ENCODE measurements at regions not wholly inside any gene's neighbourhood (a gene's known extent, or its start where the extent isn't known, plus 50 kb on each side); places are given as distances from the start of the nearest gene placed in this dataset.

DNA sequence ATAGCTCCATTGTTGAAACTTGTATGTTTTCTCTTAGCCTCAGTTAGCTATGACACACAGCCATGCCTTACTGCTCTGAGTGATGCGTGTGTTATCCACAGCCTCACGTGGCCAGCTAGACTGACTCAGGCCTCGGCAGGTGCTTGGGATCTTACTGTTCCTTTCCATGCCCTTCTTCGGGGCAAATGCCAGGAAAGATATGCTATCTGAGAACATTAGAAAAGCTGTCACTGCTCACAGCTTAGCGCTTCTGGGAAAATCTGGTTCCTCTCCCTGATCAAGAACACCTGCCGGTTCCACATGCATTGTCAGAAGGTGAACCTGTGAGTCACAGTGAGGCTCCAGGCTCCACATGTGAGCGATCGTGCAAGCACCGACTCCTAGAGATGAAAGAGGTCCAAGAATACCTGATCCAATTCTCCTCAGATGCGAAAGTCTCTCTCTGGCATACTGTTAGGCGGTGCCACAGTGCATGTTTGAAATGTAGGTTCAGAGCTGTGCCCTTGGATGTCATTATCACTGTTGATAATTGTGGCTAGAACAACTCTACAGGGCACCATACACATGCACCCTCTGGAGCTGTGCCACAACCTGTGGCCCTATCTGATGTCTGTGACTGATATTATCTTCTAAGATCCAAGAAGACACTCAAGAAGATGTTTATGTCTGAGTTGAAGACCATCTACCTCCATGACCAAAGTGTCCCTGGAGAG is 247.8 kb upstream of the IGFBP3 start:
- TF ChIP-seq, protein P1, sequence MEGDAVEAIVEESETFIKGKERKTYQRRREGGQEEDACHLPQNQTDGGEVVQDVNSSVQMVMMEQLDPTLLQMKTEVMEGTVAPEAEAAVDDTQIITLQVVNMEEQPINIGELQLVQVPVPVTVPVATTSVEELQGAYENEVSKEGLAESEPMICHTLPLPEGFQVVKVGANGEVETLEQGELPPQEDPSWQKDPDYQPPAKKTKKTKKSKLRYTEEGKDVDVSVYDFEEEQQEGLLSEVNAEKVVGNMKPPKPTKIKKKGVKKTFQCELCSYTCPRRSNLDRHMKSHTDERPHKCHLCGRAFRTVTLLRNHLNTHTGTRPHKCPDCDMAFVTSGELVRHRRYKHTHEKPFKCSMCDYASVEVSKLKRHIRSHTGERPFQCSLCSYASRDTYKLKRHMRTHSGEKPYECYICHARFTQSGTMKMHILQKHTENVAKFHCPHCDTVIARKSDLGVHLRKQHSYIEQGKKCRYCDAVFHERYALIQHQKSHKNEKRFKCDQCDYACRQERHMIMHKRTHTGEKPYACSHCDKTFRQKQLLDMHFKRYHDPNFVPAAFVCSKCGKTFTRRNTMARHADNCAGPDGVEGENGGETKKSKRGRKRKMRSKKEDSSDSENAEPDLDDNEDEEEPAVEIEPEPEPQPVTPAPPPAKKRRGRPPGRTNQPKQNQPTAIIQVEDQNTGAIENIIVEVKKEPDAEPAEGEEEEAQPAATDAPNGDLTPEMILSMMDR (IDR thresholded peaks at IDR 0.05), result no peak
- TF ChIP-seq POLR2A (IDR thresholded peaks at IDR 0.05) (no peak), POLR2AphosphoS5 (IDR thresholded peaks at IDR 0.05) (no peak)
